Neuronal stem cell (in vitro differentiated cells): ENCODE measurements at regions not wholly inside any gene's neighbourhood (a gene's known extent, or its start where the extent isn't known, plus 50 kb on each side); places are given as distances from the start of the nearest gene placed in this dataset.

Source experiments
- DNase-seq: peaks from one replicate; pipeline ENCODE4 v3.0.0-alpha.2; 2013; ENCODE audit warnings: low spot score
- H2AFZ ChIP-seq: one replicate; pipeline ENCODE4 v1.6.1; 2013; ENCODE audit warnings: mild to moderate bottlenecking, low read length, inconsistent platforms
- H2AK5ac ChIP-seq: 2 replicates; pipeline ENCODE4 v1.6.1; 2013; ENCODE audit warnings: low read depth, mild to moderate bottlenecking, inconsistent platforms, low read length, moderate library complexity, mixed read lengths
- H2BK120ac ChIP-seq: 2 replicates; pipeline ENCODE4 v1.6.1; 2013; ENCODE audit warnings: low read depth, mild to moderate bottlenecking, inconsistent platforms, low read length, moderate library complexity, mixed read lengths
- H2BK12ac ChIP-seq: one replicate; pipeline ENCODE4 v1.6.1; 2013; ENCODE audit warnings: low read length, inconsistent platforms
- H2BK15ac ChIP-seq: 2 replicates; pipeline ENCODE4 v1.6.1; 2013; ENCODE audit warnings: mild to moderate bottlenecking, low read length, inconsistent platforms, mixed read lengths
- H2BK5ac ChIP-seq: one replicate; pipeline ENCODE4 v1.6.1; 2013; ENCODE audit warnings: inconsistent platforms, mild to moderate bottlenecking, low read length, moderate library complexity
- H3K14ac ChIP-seq: one replicate; pipeline ENCODE4 v1.6.1; 2013; ENCODE audit warnings: low read length, inconsistent platforms
- H3K18ac ChIP-seq: 2 replicates; pipeline ENCODE4 v1.6.1; 2013; ENCODE audit warnings: low read length, inconsistent platforms
- H3K23ac ChIP-seq: 2 replicates; pipeline ENCODE4 v1.6.1; 2013; ENCODE audit warnings: low read depth, mild to moderate bottlenecking, mixed read lengths, low read length, inconsistent platforms; ENCODE audit not compliant: poor library complexity
- H3K27ac ChIP-seq: replicated peaks from 3 replicates; pipeline ENCODE4 v1.5.1; 2013; ENCODE audit warnings: low read length, inconsistent platforms
- H3K27me3 ChIP-seq, 3 experiments: 2 replicates each; pipeline ENCODE4 v1.6.1; 2013; ENCODE audit warnings: low read length in 3 of 3, mild to moderate bottlenecking in 2 of 3, inconsistent platforms in 1 of 3, low read depth in 1 of 3, mixed read lengths in 1 of 3, moderate library complexity in 1 of 3; ENCODE audit not compliant: control insufficient read depth in 3 of 3, insufficient read depth in 3 of 3
- H3K36me3 ChIP-seq, 2 donors: replicated peaks in 1 of 2; 2 replicates each; pipeline ENCODE4 v1.6.1; 2013; ENCODE audit warnings: low read length in 2 of 2; ENCODE audit not compliant: control insufficient read depth in 2 of 2, insufficient read depth in 2 of 2
- H3K4ac ChIP-seq: 2 replicates; pipeline ENCODE4 v1.6.1; 2013; ENCODE audit warnings: inconsistent platforms, mild to moderate bottlenecking, low read length, moderate library complexity
- H3K4me1 ChIP-seq, 2 donors: 1 replicate in 1 of 2; 2 replicates in 1 of 2; pipeline ENCODE4 v1.6.1; 2013; ENCODE audit warnings: low read length in 2 of 2, low read depth in 1 of 2; ENCODE audit not compliant: control insufficient read depth in 2 of 2, insufficient read depth in 1 of 2
- H3K4me2 ChIP-seq: one replicate; pipeline ENCODE4 v1.6.1; 2013; ENCODE audit warnings: mild to moderate bottlenecking, low read length, inconsistent platforms; ENCODE audit not compliant: insufficient read depth, poor library complexity, severe bottlenecking
- H3K4me3 ChIP-seq, 2 donors: 2 replicates each; pipeline ENCODE4 v1.5.1; 2013; ENCODE audit warnings: low read length in 2 of 2, mild to moderate bottlenecking in 2 of 2, inconsistent platforms in 1 of 2, moderate library complexity in 1 of 2
- H3K79me1 ChIP-seq: one replicate; pipeline ENCODE4 v1.6.1; 2013; ENCODE audit warnings: low read depth, mild to moderate bottlenecking, inconsistent platforms, low read length, moderate library complexity
- H3K9ac ChIP-seq: one replicate; pipeline ENCODE4 v1.6.1; 2013; ENCODE audit warnings: mild to moderate bottlenecking, low read depth, low read length, inconsistent platforms; ENCODE audit not compliant: poor library complexity
- H3K9me3 ChIP-seq, 2 donors: replicated peaks in 1 of 2; 2 replicates each; pipeline versions ENCODE3 to v1.6.1; 2013; ENCODE audit warnings: low read length in 2 of 2, mild to moderate bottlenecking in 2 of 2, inconsistent platforms in 1 of 2, low read depth in 1 of 2, mixed read lengths in 1 of 2, moderate library complexity in 1 of 2; ENCODE audit not compliant: control insufficient read depth in 2 of 2, insufficient read depth in 1 of 2
- H4K8ac ChIP-seq: one replicate; pipeline ENCODE4 v1.6.1; 2013; ENCODE audit warnings: low read depth, mild to moderate bottlenecking, inconsistent platforms, low read length, moderate library complexity
- H4K91ac ChIP-seq: one replicate; pipeline ENCODE4 v1.6.1; 2013; ENCODE audit warnings: low read length, low read depth, mild to moderate bottlenecking, inconsistent platforms; ENCODE audit not compliant: poor library complexity
- WGBS, 2 donors: extraction: QIAGEN DNeasy Blood & Tissue Kit; methylation state at CpG; one replicate each; pipeline ENCODE4 v1.1.7; 2013; ENCODE audit warnings: missing lambda C conversion rate in 2 of 2, mixed read lengths in 1 of 2; ENCODE audit not compliant: insufficient read length in 2 of 2, insufficient replicate concordance in 1 of 2; ENCODE audit errors: extremely low coverage in 2 of 2; 5-methylcytosine and 5-hydroxymethylcytosine counted together

GRCh38 chr7:1329966-1330800, 97.5 kb downstream of the UNCX start:
- no peak overlapping the region for H3K4ac ChIP-seq
- H3K27me3 ChIP-seq: peaks cover 0 to 21% (median 0%) of the 10 kb centered on the region in 3 experiments
- H3K4me2 ChIP-seq: no peak overlapping the region
- H3K36me3 ChIP-seq: no peaks in the 10 kb centered on the region
- H3K4me3 ChIP-seq: no peak overlapping the region
- no peak overlapping the region for H3K27ac ChIP-seq
- no peaks in the 10 kb centered on the region for H3K79me1 ChIP-seq
- H4K91ac ChIP-seq: no peak overlapping the region
- no peak overlapping the region for H2BK120ac ChIP-seq
- H3K4me1 ChIP-seq: no peaks in the 10 kb centered on the region
- H2AFZ ChIP-seq: no peak overlapping the region
- H3K14ac ChIP-seq: peak overlapping the region; percentile 59
- H2BK12ac ChIP-seq: peak overlapping the region; percentile 84
- H2BK5ac ChIP-seq: peak overlapping the region; percentile 71
- H2BK15ac ChIP-seq: peak overlapping the region; percentile 87
- DNase-seq: no peak
- WGBS, 2 donors: no CpG with 5 or more reads among the region's 38 CpGs
- no peak overlapping the region for H4K8ac ChIP-seq
- H3K18ac ChIP-seq: peak overlapping the region; percentile 49
- H2AK5ac ChIP-seq: peak overlapping the region; percentile 89
- H3K9ac ChIP-seq: peak overlapping the region; percentile 63
- peak overlapping the region; percentile 9 for H3K23ac ChIP-seq
- H3K9me3 ChIP-seq: peaks cover 0 to 1% of the 10 kb centered on the region in 2 donors

- H4K91ac ChIP-seq: no peak overlapping the region
- no peak overlapping the region for H2BK5ac ChIP-seq
- H2BK15ac ChIP-seq: no peak overlapping the region
- WGBS, 2 donors: no CpG with 5 or more reads among the region's 39 CpGs
- H3K36me3 ChIP-seq: no peaks in the 10 kb centered on the region
- H3K23ac ChIP-seq: no peak overlapping the region
- H2BK12ac ChIP-seq: no peak overlapping the region
- H3K4ac ChIP-seq: no peak overlapping the region
- H3K18ac ChIP-seq: no peak overlapping the region
- H3K9me3 ChIP-seq: peaks cover 0 to 1% of the 10 kb centered on the region in 2 donors
- no peak overlapping the region for H3K4me3 ChIP-seq
- no peak overlapping the region for H2AFZ ChIP-seq
- H2BK120ac ChIP-seq: no peak overlapping the region
- no peak overlapping the region for H3K27ac ChIP-seq
- H3K14ac ChIP-seq: no peak overlapping the region
- no peak for DNase-seq
- no peak overlapping the region for H3K9ac ChIP-seq
- no peaks in the 10 kb centered on the region for H3K79me1 ChIP-seq
- H2AK5ac ChIP-seq: no peak overlapping the region
- no peaks in the 10 kb centered on the region for H3K4me1 ChIP-seq
- H3K4me2 ChIP-seq: no peak overlapping the region
- no peak overlapping the region for H4K8ac ChIP-seq
- H3K27me3 ChIP-seq: peaks cover 0 to 17% (median 0%) of the 10 kb centered on the region in 3 experiments
These were observed 98.2 kb downstream of the UNCX start for GRCh38 chr7:1330801-1331425.

- Histone ChIP-seq H2BK120ac (no peak overlapping the region), H2AK5ac (no peak overlapping the region), H4K8ac (no peak overlapping the region), H3K79me1 (no peaks in the 10 kb centered on the region), H3K27ac (no peak overlapping the region), H3K36me3 (no peaks in the 10 kb centered on the region), H2AFZ (no peak overlapping the region), H3K14ac (no peak overlapping the region), H2BK15ac (peak overlapping the region; percentile 78), H3K9ac (no peak overlapping the region), H3K4me3 (no peak overlapping the region), H4K91ac (no peak overlapping the region), H3K4ac (peak overlapping the region; percentile 10), H3K23ac (peak overlapping the region; percentile 55), H2BK5ac (no peak overlapping the region), H3K27me3 (peaks cover 0 to 13% (median 0%) of the 10 kb centered on the region in 3 experiments), H2BK12ac (no peak overlapping the region), H3K4me1 (no peaks in the 10 kb centered on the region), H3K4me2 (no peak overlapping the region), H3K18ac (peak overlapping the region; percentile 87), H3K9me3 (peaks cover 0 to 1% of the 10 kb centered on the region in 2 donors)
- WGBS, 2 donors: no CpG with 5 or more reads among the region's 21 CpGs
- no peak for DNase-seq
These were observed 99.1 kb downstream of the UNCX start for GRCh38 chr7:1331561-1332467.
